ENCODE measurements at regions not wholly inside any gene's neighbourhood (a gene's known extent, or its start where the extent isn't known, plus 50 kb on each side); places are given as distances from the start of the nearest gene placed in this dataset.

GRCh38 chr14:87879389-87879788, 113.6 kb downstream of the GALC start:
- DNase-seq (ENCODE audit: low read depth, low spot score), result no peak

- DNase-seq (ENCODE audit: low read depth, low spot score), result no peak
Observed at GRCh38 chr14:87878959-87879358, 114.0 kb downstream of the GALC start.

- DNase-seq (ENCODE audit: low read depth, low spot score), result no peak
Observed at GRCh38 chr14:87877877-87878276, 115.1 kb downstream of the GALC start.

- no peak for DNase-seq (ENCODE audit: low read depth, low spot score)
Observed at GRCh38 chr14:87874676-87875075, 118.3 kb downstream of the GALC start.

- no peak for DNase-seq (ENCODE audit: low read depth, low spot score)
Observed at GRCh38 chr14:87873741-87874140, 119.2 kb downstream of the GALC start.

- DNase-seq (ENCODE audit: low read depth, low spot score), result no peak
Observed at GRCh38 chr14:87869619-87870583, 123.1 kb downstream of the GALC start.

GRCh38 chr14:87868920-87869319, 124.1 kb downstream of the GALC start:
- DNase-seq (ENCODE audit: low read depth, low spot score), result no peak

GRCh38 chr14:87866116-87866515, 126.9 kb downstream of the GALC start:
- no peak for DNase-seq (ENCODE audit: low read depth, low spot score)

GRCh38 chr14:87864356-87865270, 128.4 kb downstream of the GALC start:
- DNase-seq (ENCODE audit: low read depth, low spot score), result no peak

- no peak for DNase-seq (ENCODE audit: low read depth, low spot score)
Observed at GRCh38 chr14:87863047-87863446, 129.9 kb downstream of the GALC start.

- DNase-seq (ENCODE audit: low read depth, low spot score), result no peak
Observed at GRCh38 chr14:87852107-87852506, 140.9 kb downstream of the GALC start.

GRCh38 chr14:87851190-87851589, 141.8 kb downstream of the GALC start:
- DNase-seq (ENCODE audit: low read depth, low spot score), result no peak

GRCh38 chr14:87847216-87847755, 145.7 kb downstream of the GALC start:
- no peak for DNase-seq (ENCODE audit: low read depth, low spot score)

GRCh38 chr14:87840906-87841305, 152.1 kb downstream of the GALC start:
- DNase-seq (ENCODE audit: low read depth, low spot score), result no peak

- DNase-seq (ENCODE audit: low read depth, low spot score), result no peak
Observed at GRCh38 chr14:87838931-87839330, 154.1 kb downstream of the GALC start.

- DNase-seq (ENCODE audit: low read depth, low spot score), result no peak
Observed at GRCh38 chr14:87837296-87837695, 155.7 kb downstream of the GALC start.

GRCh38 chr14:87834594-87834993, 158.4 kb downstream of the GALC start:
- no peak for DNase-seq (ENCODE audit: low read depth, low spot score)

- DNase-seq (ENCODE audit: low read depth, low spot score), result no peak
Observed at GRCh38 chr14:87833026-87833425, 160.0 kb downstream of the GALC start.

GRCh38 chr14:87830443-87831096, 162.4 kb downstream of the GALC start:
- DNase-seq (ENCODE audit: low read depth, low spot score), result no peak

- no peak for DNase-seq (ENCODE audit: low read depth, low spot score)
Observed at GRCh38 chr14:87829543-87829942, 163.4 kb downstream of the GALC start.

GRCh38 chr14:87824266-87824665, 168.7 kb downstream of the GALC start:
- no peak for DNase-seq (ENCODE audit: low read depth, low spot score)

- no peak for DNase-seq (ENCODE audit: low read depth, low spot score)
Observed at GRCh38 chr14:87816416-87816815, 176.6 kb downstream of the GALC start.

Data from smooth muscle cell of the brain vasculature (primary cell).